ENCODE measurements at regions not wholly inside any gene's neighbourhood (a gene's known extent, or its start where the extent isn't known, plus 50 kb on each side); places are given as distances from the start of the nearest gene placed in this dataset.
"Not testable (repeated sequence)": the region's sequence is repeated elsewhere in the genome, so short reads cannot be mapped to it uniquely, and the experiment has no call there.

- TF ChIP-seq, protein P1, sequence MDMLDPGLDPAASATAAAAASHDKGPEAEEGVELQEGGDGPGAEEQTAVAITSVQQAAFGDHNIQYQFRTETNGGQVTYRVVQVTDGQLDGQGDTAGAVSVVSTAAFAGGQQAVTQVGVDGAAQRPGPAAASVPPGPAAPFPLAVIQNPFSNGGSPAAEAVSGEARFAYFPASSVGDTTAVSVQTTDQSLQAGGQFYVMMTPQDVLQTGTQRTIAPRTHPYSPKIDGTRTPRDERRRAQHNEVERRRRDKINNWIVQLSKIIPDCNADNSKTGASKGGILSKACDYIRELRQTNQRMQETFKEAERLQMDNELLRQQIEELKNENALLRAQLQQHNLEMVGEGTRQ (IDR thresholded peaks at IDR 0.05; ENCODE audit: low read length): not testable (repeated sequence)
- TF ChIP-seq HDAC2 (IDR thresholded peaks at IDR 0.05; ENCODE audit: borderline replicate concordance in 1 of 2, low read depth in 2 of 2, low read length in 2 of 2); POLR2A (IDR thresholded peaks at IDR 0.05; ENCODE audit: control extremely low read depth in 1 of 2, low read depth in 2 of 2, low read length in 2 of 2); CTCF (IDR thresholded peaks at IDR 0.05; ENCODE audit: control extremely low read depth in 1 of 3, insufficient read depth in 1 of 3, low read depth in 1 of 3, low read length in 3 of 3); TAF1 (IDR thresholded peaks at IDR 0.05; ENCODE audit: low read depth, low read length); GABPA (IDR thresholded peaks at IDR 0.05; ENCODE audit: borderline replicate concordance, insufficient read depth, low read length); EZH2 (IDR thresholded peaks at IDR 0.05; ENCODE audit: low read depth, low read length, severe bottlenecking); SRF (IDR thresholded peaks at IDR 0.05; ENCODE audit: low read depth, low read length): not testable (repeated sequence)
These were observed 174.8 kb upstream of the NBPF9 start for GRCh38 chr1:149278156-149278555.
